BLaER1 (cell line): ENCODE measurements at regions not wholly inside any gene's neighbourhood (a gene's known extent, or its start where the extent isn't known, plus 50 kb on each side); places are given as distances from the start of the nearest gene placed in this dataset.

Experiments
- H3K27ac ChIP-seq: shearing (Covaris generic); formaldehyde crosslinking; 2 replicates; pipeline ENCODE4 v1.8.1; 2022
- H3K27me3 ChIP-seq: shearing (Covaris generic); formaldehyde crosslinking; 2 replicates; pipeline ENCODE4 v1.8.1; 2022
- H3K36me3 ChIP-seq: shearing (Covaris generic); formaldehyde crosslinking; 2 replicates; pipeline ENCODE4 v1.8.1; 2022
- H3K4me1 ChIP-seq: shearing (Covaris generic); formaldehyde crosslinking; 2 replicates; pipeline ENCODE4 v1.8.1; 2022
- H3K4me2 ChIP-seq: shearing (Covaris generic); formaldehyde crosslinking; 2 replicates; pipeline ENCODE4 v1.8.1; 2022
- H3K4me3 ChIP-seq: shearing (Covaris generic); formaldehyde crosslinking; 2 replicates; pipeline ENCODE4 v1.8.1; 2022
- H3K9ac ChIP-seq: shearing (Covaris generic); formaldehyde crosslinking; 2 replicates; pipeline ENCODE4 v1.8.1; 2022
- H3K9me3 ChIP-seq: shearing (Covaris generic); formaldehyde crosslinking; 2 replicates; pipeline ENCODE4 v1.8.1; 2022
- H4K20me1 ChIP-seq: shearing (Covaris generic); formaldehyde crosslinking; 2 replicates; pipeline ENCODE4 v1.8.1; 2022
- Cebpa-rat ChIP-seq: shearing (Covaris generic); IDR thresholded peaks from 2 replicates; pipeline ENCODE4 v1.8.1; 2022

- Histone ChIP-seq H3K9me3 (0 out of 2 replicates have a peak, but pooled peaks cover 3% of the 10 kb centered on the region), H3K4me3 (no peak overlapping the region), H3K4me2 (no peak overlapping the region), H3K4me1 (no peaks in the 10 kb centered on the region), H3K36me3 (no peaks in the 10 kb centered on the region), H3K27me3 (no peaks in the 10 kb centered on the region), H3K9ac (no peak overlapping the region), H4K20me1 (no peaks in the 10 kb centered on the region), H3K27ac (no peak overlapping the region)
- TF ChIP-seq Cebpa-rat, result no peak
Observed at GRCh38 chr14:51468523-51468922, 183.2 kb upstream of the FRMD6 start.

GRCh38 chr14:51472881-51473280 is 178.8 kb upstream of the FRMD6 start:
- H4K20me1 ChIP-seq, result no peaks in the 10 kb centered on the region
- no peak overlapping the region for H3K4me3 ChIP-seq
- no peaks in the 10 kb centered on the region for H3K36me3 ChIP-seq
- no peaks in the 10 kb centered on the region for H3K27me3 ChIP-seq
- no peaks in the 10 kb centered on the region for H3K4me1 ChIP-seq
- H3K27ac ChIP-seq, result no peak overlapping the region
- H3K4me2 ChIP-seq, result no peak overlapping the region
- no peaks in the 10 kb centered on the region for H3K9me3 ChIP-seq
- no peak for TF ChIP-seq Cebpa-rat
- H3K9ac ChIP-seq, result no peak overlapping the region

DNA sequence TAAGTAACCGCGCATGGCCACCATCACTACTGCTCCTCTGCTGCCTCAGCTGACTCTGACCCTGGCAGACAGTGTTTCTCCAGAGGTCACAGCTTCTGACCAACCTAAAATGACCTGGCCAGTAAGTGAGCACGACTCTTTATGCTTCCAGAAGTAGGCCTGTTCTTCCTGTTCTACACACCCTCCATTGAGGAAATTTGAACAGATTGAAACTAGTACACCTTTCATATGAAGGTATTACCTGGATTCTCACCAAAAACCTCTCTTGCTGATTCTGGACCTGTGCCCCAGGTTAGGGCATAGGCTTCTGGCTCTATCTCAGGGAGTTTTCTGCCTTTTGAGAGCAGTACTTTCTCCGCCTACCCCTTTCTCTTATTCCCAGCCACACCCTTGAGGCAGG is 178.4 kb upstream of the FRMD6 start:
- no peaks in the 10 kb centered on the region for H3K9me3 ChIP-seq
- H3K4me2 ChIP-seq, result no peak overlapping the region
- no peak overlapping the region for H3K4me3 ChIP-seq

DNA sequence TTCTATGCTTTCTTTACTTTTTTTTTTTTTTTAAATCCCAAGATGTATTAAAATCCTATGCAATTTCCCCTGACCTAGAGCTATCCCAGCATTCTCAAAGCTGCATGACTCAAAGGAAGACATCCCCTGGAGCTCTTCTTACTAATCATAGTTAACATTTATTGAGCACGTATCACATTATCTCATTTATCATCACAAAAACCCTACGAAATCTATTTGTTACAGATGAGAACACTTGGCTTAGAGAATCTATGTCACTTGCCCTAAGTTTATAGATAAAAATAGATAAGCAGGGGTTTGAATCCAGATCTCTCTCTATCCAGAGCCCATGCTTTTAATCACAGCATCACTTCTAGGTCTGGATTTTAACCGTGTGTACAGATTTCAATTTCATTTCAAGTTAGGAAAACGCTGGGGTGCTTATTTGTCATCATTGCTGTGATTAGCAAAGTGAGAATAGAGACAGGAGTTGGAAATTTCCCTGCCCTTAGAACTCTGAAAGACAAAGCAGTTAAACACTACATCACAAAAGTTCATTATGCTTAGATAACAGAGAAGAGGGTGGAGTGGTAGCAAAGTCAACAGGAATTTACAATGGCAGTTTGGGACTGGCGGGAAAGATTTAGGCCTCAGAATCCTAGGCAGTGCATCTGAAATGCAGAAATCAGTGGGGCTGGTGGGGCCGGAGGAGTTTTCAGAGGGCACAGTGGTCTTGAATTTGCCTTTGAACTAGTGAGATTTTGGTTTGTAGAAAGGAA is 177.7 kb upstream of the FRMD6 start:
- Histone ChIP-seq H4K20me1 (no peaks in the 10 kb centered on the region), H3K9me3 (no peaks in the 10 kb centered on the region), H3K36me3 (no peaks in the 10 kb centered on the region), H3K27me3 (no peaks in the 10 kb centered on the region), H3K9ac (no peak overlapping the region), H3K4me2 (no peak overlapping the region), H3K27ac (no peak overlapping the region), H3K4me3 (no peak overlapping the region), H3K4me1 (no peaks in the 10 kb centered on the region)
- TF ChIP-seq Cebpa-rat, result no peak

More for the DNA sequence above, 178.4 kb upstream of the FRMD6 start:
- no peaks in the 10 kb centered on the region for H3K4me1 ChIP-seq
- no peak overlapping the region for H3K9ac ChIP-seq
- H3K27me3 ChIP-seq, result no peaks in the 10 kb centered on the region
- H4K20me1 ChIP-seq, result no peaks in the 10 kb centered on the region
- no peak overlapping the region for H3K27ac ChIP-seq
- TF ChIP-seq Cebpa-rat, result no peak
- no peaks in the 10 kb centered on the region for H3K36me3 ChIP-seq

- no peak overlapping the region for H3K27ac ChIP-seq
- H3K4me1 ChIP-seq, result no peaks in the 10 kb centered on the region
- H4K20me1 ChIP-seq, result no peaks in the 10 kb centered on the region
- H3K36me3 ChIP-seq, result no peaks in the 10 kb centered on the region
- H3K27me3 ChIP-seq, result no peaks in the 10 kb centered on the region
- no peak for TF ChIP-seq Cebpa-rat
- H3K4me2 ChIP-seq, result no peak overlapping the region
- no peaks in the 10 kb centered on the region for H3K9me3 ChIP-seq
- no peak overlapping the region for H3K9ac ChIP-seq
- no peak overlapping the region for H3K4me3 ChIP-seq
Observed at GRCh38 chr14:51474854-51475253, 176.9 kb upstream of the FRMD6 start.

DNA sequence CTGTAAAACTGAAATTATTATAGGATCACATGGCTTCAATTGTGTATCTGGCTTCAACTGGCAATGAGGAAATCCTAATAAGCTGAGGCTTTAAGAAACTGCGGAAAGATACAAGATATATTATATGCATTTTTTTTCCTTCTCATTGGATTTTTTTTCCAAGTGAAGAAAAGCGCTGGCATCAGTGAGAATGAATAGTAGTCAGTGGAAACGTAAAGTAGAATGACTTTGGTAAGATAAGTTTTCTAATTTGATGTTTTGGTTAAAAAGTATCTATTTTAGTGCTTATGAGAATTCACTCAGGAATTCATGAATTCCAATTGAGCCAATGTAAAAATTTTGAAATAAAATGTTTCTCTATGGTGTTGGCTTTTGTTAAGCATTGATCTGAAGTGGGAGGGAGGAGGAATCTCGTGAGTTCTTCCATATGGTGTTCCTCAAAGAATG is 173.5 kb upstream of the FRMD6 start:
- TF ChIP-seq Cebpa-rat, result no peak
- Histone ChIP-seq H3K4me1 (no peaks in the 10 kb centered on the region), H4K20me1 (no peaks in the 10 kb centered on the region), H3K4me2 (no peak overlapping the region), H3K27me3 (no peaks in the 10 kb centered on the region), H3K36me3 (no peaks in the 10 kb centered on the region), H3K4me3 (no peak overlapping the region), H3K9me3 (no peaks in the 10 kb centered on the region), H3K9ac (no peak overlapping the region), H3K27ac (no peak overlapping the region)

- no peak overlapping the region for H3K9ac ChIP-seq
- H3K4me1 ChIP-seq, result no peaks in the 10 kb centered on the region
- H3K4me2 ChIP-seq, result no peak overlapping the region
- TF ChIP-seq Cebpa-rat, result no peak
- H3K27ac ChIP-seq, result no peak overlapping the region
- no peaks in the 10 kb centered on the region for H3K27me3 ChIP-seq
- no peaks in the 10 kb centered on the region for H4K20me1 ChIP-seq
- no peaks in the 10 kb centered on the region for H3K36me3 ChIP-seq
- H3K9me3 ChIP-seq, result no peaks in the 10 kb centered on the region
- H3K4me3 ChIP-seq, result no peak overlapping the region
Observed at GRCh38 chr14:51479584-51480325, 172.0 kb upstream of the FRMD6 start.

GRCh38 chr14:51481643-51482042 is 170.1 kb upstream of the FRMD6 start:
- H3K4me2 ChIP-seq, result no peak overlapping the region
- no peaks in the 10 kb centered on the region for H4K20me1 ChIP-seq
- H3K27me3 ChIP-seq, result no peaks in the 10 kb centered on the region
- no peak overlapping the region for H3K9ac ChIP-seq
- no peak for TF ChIP-seq Cebpa-rat
- H3K36me3 ChIP-seq, result no peaks in the 10 kb centered on the region
- H3K9me3 ChIP-seq, result no peaks in the 10 kb centered on the region
- no peak overlapping the region for H3K4me3 ChIP-seq
- H3K27ac ChIP-seq, result no peak overlapping the region
- no peaks in the 10 kb centered on the region for H3K4me1 ChIP-seq

DNA sequence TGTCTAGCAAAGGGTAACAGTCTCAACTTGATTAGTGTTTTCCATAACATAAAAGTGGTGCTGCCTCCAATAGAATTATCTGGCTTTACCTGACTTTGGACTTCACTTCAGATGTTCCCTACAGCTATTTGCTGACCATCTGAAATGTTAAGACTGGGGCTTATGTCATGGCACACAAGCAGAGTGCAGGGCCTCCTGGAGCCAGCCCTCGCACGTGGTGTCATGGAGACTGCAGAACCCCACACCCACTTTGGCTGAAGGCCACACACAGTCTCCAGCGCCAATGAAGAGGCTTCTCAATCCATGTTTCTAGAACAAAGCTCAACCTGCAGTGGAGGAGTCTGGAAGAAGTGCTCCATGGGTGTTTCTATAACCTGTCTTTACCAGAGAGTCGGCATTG is 169.6 kb upstream of the FRMD6 start:
- Histone ChIP-seq H3K27me3 (no peaks in the 10 kb centered on the region), H4K20me1 (no peaks in the 10 kb centered on the region), H3K4me2 (no peak overlapping the region), H3K9me3 (no peaks in the 10 kb centered on the region), H3K4me3 (no peak overlapping the region), H3K36me3 (no peaks in the 10 kb centered on the region), H3K9ac (no peak overlapping the region), H3K4me1 (no peaks in the 10 kb centered on the region), H3K27ac (no peak overlapping the region)
- TF ChIP-seq Cebpa-rat, result no peak

- Histone ChIP-seq H3K36me3 (no peaks in the 10 kb centered on the region), H3K9me3 (no peaks in the 10 kb centered on the region), H3K27me3 (no peaks in the 10 kb centered on the region), H3K9ac (no peak overlapping the region), H3K4me2 (no peak overlapping the region), H3K4me1 (no peaks in the 10 kb centered on the region), H3K27ac (no peak overlapping the region), H4K20me1 (no peaks in the 10 kb centered on the region), H3K4me3 (no peak overlapping the region)
- TF ChIP-seq Cebpa-rat, result no peak
Observed at GRCh38 chr14:51484485-51484884, 167.2 kb upstream of the FRMD6 start.
